Calu3 (cell line): ENCODE measurements at regions not wholly inside any gene's neighbourhood (a gene's known extent, or its start where the extent isn't known, plus 50 kb on each side); places are given as distances from the start of the nearest gene placed in this dataset.
"Not testable (repeated sequence)": the region's sequence is repeated elsewhere in the genome, so short reads cannot be mapped to it uniquely, and the experiment has no call there.

Experiments used
- BruUV-seq: library from RNA; stranded (reverse); fragments of 400-500 nt; replicated peaks from 2 replicates; lab custom pipeline; 2021; lab: Mats Ljungman, UMichigan
- CTCF ChIA-PET: fragments of 300-600 bp; sonication (Branson Sonifier 250); formaldehyde crosslinking; loops from one replicate; lab custom pipeline; 2022; ENCODE audit warnings: antibody characterized with exemption; lab: Charles Lee
- DNase-seq: peaks from one replicate; pipeline ENCODE4 v3.0.0; 2022
- H3K27ac Mint-ChIP-seq: one replicate; pipeline ENCODE4 v1.8.0; 2022; ENCODE audit warnings: mixed read lengths; ENCODE audit not compliant: unreplicated experiment
- H3K27me3 Mint-ChIP-seq: one replicate; pipeline ENCODE4 v1.8.0; 2022; ENCODE audit warnings: mixed read lengths; ENCODE audit not compliant: unreplicated experiment
- H3K36me3 Mint-ChIP-seq: one replicate; pipeline ENCODE4 v1.8.0; 2022; ENCODE audit warnings: mild to moderate bottlenecking, moderate library complexity, mixed read lengths; ENCODE audit not compliant: insufficient read depth, unreplicated experiment
- H3K4me1 Mint-ChIP-seq: one replicate; pipeline ENCODE4 v1.8.0; 2022; ENCODE audit warnings: mild to moderate bottlenecking, low read depth, mixed read lengths; ENCODE audit not compliant: unreplicated experiment
- H3K4me3 Mint-ChIP-seq: one replicate; pipeline ENCODE4 v1.8.0; 2022; ENCODE audit warnings: mild to moderate bottlenecking, low read depth, moderate library complexity, mixed read lengths; ENCODE audit not compliant: unreplicated experiment
- H3K9me3 Mint-ChIP-seq: one replicate; pipeline ENCODE4 v1.8.0; 2022; ENCODE audit warnings: low read depth, mixed read lengths; ENCODE audit not compliant: unreplicated experiment
- CTCF ChIP-seq: fragments of 200-600 bp; IDR thresholded peaks from one replicate; pipeline ENCODE4 v1.8.0; 2022; ENCODE audit warnings: antibody characterized with exemption; ENCODE audit not compliant: unreplicated experiment
- intact Hi-C: fragments of 100-400 bp; cut with micrococcal nuclease; formaldehyde crosslinking; loops from one replicate; pipeline ENCODE4 v1.10.0; 2022; ENCODE audit not compliant: unreplicated experiment

- no peak for DNase-seq
- Mint-ChIP-seq H3K4me1 (no peaks in the 10 kb centered on the region), H3K27me3 (no peaks in the 10 kb centered on the region), H3K27ac (no peak overlapping the region), H3K9me3 (peaks cover 4% of the 10 kb centered on the region), H3K4me3 (no peak overlapping the region), H3K36me3 (no peaks in the 10 kb centered on the region)
- intact Hi-C loops, result no loop called here
- BruUV-seq, result no TSS peak
- CTCF ChIA-PET, result no interaction called here
- TF ChIP-seq CTCF, result no peak
Measured at GRCh38 chr4:153095448-153096204, 108.6 kb upstream of the TRIM2 start.

- intact Hi-C loops, result no loop called here
- no peaks in the 10 kb centered on the region for H3K36me3 Mint-ChIP-seq
- no peaks in the 10 kb centered on the region for H3K4me1 Mint-ChIP-seq
- BruUV-seq, result no TSS peak
- H3K9me3 Mint-ChIP-seq, result peaks cover 4% of the 10 kb centered on the region
- no peak overlapping the region for H3K27ac Mint-ChIP-seq
- DNase-seq, result no peak
- no peaks in the 10 kb centered on the region for H3K27me3 Mint-ChIP-seq
- no peak for TF ChIP-seq CTCF
- no peak overlapping the region for H3K4me3 Mint-ChIP-seq
- CTCF ChIA-PET, result no interaction called here
Measured at GRCh38 chr4:153096344-153096743, 107.9 kb upstream of the TRIM2 start.

GRCh38 chr4:153098427-153098826 lies 105.8 kb upstream of the TRIM2 start:
- no peak for TF ChIP-seq CTCF
- no peaks in the 10 kb centered on the region for H3K36me3 Mint-ChIP-seq

GRCh38 chr4:153099391-153100140 lies 104.7 kb upstream of the TRIM2 start:
- intact Hi-C loops, result no loop called here
- peaks cover 6% of the 10 kb centered on the region for H3K9me3 Mint-ChIP-seq
- TF ChIP-seq CTCF, result no peak
- CTCF ChIA-PET, result no interaction called here
- H3K36me3 Mint-ChIP-seq, result no peaks in the 10 kb centered on the region
- H3K27ac Mint-ChIP-seq, result no peak overlapping the region
- DNase-seq, result no peak
- no TSS peak for BruUV-seq
- H3K4me3 Mint-ChIP-seq, result no peak overlapping the region
- H3K27me3 Mint-ChIP-seq, result peaks cover 20% of the 10 kb centered on the region
- no peaks in the 10 kb centered on the region for H3K4me1 Mint-ChIP-seq

More at GRCh38 chr4:153098427-153098826, 105.8 kb upstream of the TRIM2 start:
- H3K27me3 Mint-ChIP-seq, result peaks cover 9% of the 10 kb centered on the region
- H3K27ac Mint-ChIP-seq, result no peak overlapping the region
- no peak overlapping the region for H3K4me3 Mint-ChIP-seq
- CTCF ChIA-PET, result no interaction called here
- no peaks in the 10 kb centered on the region for H3K4me1 Mint-ChIP-seq
- no TSS peak for BruUV-seq
- intact Hi-C loops, result no loop called here
- H3K9me3 Mint-ChIP-seq, result peaks cover 4% of the 10 kb centered on the region
- DNase-seq, result no peak

- H3K9me3 Mint-ChIP-seq, CTCF ChIA-PET, intact Hi-C loops, H3K27ac Mint-ChIP-seq, H3K4me3 Mint-ChIP-seq, BruUV-seq, DNase-seq, H3K36me3 Mint-ChIP-seq: not testable (repeated sequence)
- Mint-ChIP-seq H3K4me1 (peaks cover 11% of the 10 kb centered on the region), H3K27me3 (peaks cover 24% of the 10 kb centered on the region)
Measured at GRCh38 chr4:153106736-153107135, 97.5 kb upstream of the TRIM2 start.
